D721Med (cell line): ENCODE measurements at regions not wholly inside any gene's neighbourhood (a gene's known extent, or its start where the extent isn't known, plus 50 kb on each side); places are given as distances from the start of the nearest gene placed in this dataset.

Source experiments
- DNase-seq: peaks from one replicate; pipeline ENCODE4 v3.0.0; 2011; ENCODE audit warnings: low spot score; ENCODE audit not compliant: insufficient read length
- FAIRE-seq: peaks from 2 replicates; lab custom pipeline; 2011; peaks lifted over from hg19 to GRCh38; lab: Jason Lieb, UNC
- TF ChIP-seq, protein P1 (sequence below): IDR thresholded peaks from 2 replicates; pipeline ENCODE4 v1.5.1; 2012; ENCODE audit warnings: mild to moderate bottlenecking, control low read depth; ENCODE audit not compliant: insufficient read depth; ENCODE audit errors: missing control alignments

DNA sequence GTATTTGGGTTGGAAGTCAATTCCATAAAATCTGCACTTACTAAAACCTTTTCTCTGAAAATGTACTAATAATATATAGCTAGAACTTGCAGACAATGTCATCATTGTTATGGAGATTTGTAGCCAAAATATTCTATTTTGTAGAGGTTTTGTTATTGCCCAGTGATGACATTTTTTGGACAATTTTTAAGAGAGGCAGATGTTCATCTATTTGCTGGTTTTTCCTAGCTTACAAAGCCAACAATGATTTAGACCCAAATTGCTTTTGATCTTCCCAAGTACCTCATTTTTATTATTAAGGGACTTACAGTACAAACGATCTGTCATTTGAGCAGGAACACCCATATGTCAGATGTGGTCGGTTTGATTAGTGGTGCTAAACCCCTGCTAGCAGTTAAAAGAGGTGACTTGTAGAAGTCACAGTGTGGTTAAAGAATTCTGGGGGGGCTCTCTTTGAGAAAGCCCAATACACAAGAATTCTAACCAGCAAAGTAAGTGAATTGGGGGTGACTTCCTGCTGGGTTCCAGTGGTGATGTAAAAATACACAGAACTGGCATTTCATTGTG is 136.2 kb downstream of the KIT start:
- TF ChIP-seq, protein P1, sequence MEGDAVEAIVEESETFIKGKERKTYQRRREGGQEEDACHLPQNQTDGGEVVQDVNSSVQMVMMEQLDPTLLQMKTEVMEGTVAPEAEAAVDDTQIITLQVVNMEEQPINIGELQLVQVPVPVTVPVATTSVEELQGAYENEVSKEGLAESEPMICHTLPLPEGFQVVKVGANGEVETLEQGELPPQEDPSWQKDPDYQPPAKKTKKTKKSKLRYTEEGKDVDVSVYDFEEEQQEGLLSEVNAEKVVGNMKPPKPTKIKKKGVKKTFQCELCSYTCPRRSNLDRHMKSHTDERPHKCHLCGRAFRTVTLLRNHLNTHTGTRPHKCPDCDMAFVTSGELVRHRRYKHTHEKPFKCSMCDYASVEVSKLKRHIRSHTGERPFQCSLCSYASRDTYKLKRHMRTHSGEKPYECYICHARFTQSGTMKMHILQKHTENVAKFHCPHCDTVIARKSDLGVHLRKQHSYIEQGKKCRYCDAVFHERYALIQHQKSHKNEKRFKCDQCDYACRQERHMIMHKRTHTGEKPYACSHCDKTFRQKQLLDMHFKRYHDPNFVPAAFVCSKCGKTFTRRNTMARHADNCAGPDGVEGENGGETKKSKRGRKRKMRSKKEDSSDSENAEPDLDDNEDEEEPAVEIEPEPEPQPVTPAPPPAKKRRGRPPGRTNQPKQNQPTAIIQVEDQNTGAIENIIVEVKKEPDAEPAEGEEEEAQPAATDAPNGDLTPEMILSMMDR: no peak
- DNase-seq (no peak), FAIRE-seq (no peak)
